ENCODE measurements at regions not wholly inside any gene's neighbourhood (a gene's known extent, or its start where the extent isn't known, plus 50 kb on each side); places are given as distances from the start of the nearest gene placed in this dataset.
A peak's percentile ranks its signal among the peaks of the same experiment; 100 is the strongest.

- DNase-seq (ENCODE audit: low read depth in 1 of 2, low spot score in 2 of 2) (peak; percentile 38 to 99), FAIRE-seq (no peak)
- Histone ChIP-seq H3K27me3 (replicated peaks in 1 of 4; ENCODE audit: control insufficient read depth in 3 of 4, extremely low read depth in 1 of 4, insufficient read depth in 3 of 4, low read length in 3 of 4) (peaks cover 1 to 19% (median 10%) of the 10 kb centered on the region in 4 experiments; a peak in 6 of 7 replicates), H3K9me3 (ENCODE audit: insufficient read depth in 2 of 2, low read depth in 1 of 2, low read length in 1 of 2) (no peaks in the 10 kb centered on the region), H3K18ac (ENCODE audit: extremely low read depth, low read length) (no peak overlapping the region), H4K8ac (ENCODE audit: extremely low read depth, insufficient read depth, low read length) (peak overlapping the region; percentile 41; the same call in 1 of the 2 replicates), H3K14ac (ENCODE audit: insufficient read length) (no peak overlapping the region), H2AFZ (ENCODE audit: low read length) (no peak overlapping the region), H3K4ac (replicated peaks; ENCODE audit: insufficient read length, low read depth, low read length) (no peak overlapping the region), H2BK120ac (replicated peaks; ENCODE audit: low read depth, low read length) (no peak overlapping the region), H3K4me2 (ENCODE audit: insufficient read depth in 1 of 2, low read depth in 2 of 2, low read length in 2 of 2) (peak overlapping the region in 1 of 2 experiments; percentile 52; a peak in 2 of 4 replicates), H3K9ac (replicated peaks in 1 of 4; ENCODE audit: extremely low read depth in 1 of 4, low read depth in 3 of 4, low read length in 3 of 4) (no peak overlapping the region), H2BK20ac (ENCODE audit: low read length) (0 out of 2 replicates have a peak overlapping the region, but pooled peaks have one; percentile 75), H4K20me1 (replicated peaks in 1 of 2; ENCODE audit: control insufficient read depth in 1 of 2, insufficient read depth in 2 of 2, low read length in 2 of 2) (peaks cover 0 to 3% of the 10 kb centered on the region in 2 experiments), H3K79me2 (ENCODE audit: control insufficient read depth in 1 of 2, insufficient read depth in 2 of 2, low read length in 2 of 2) (no peaks in the 10 kb centered on the region), H3K23me2 (ENCODE audit: low read depth, low read length) (no peaks in the 10 kb centered on the region), H3K36me3 (ENCODE audit: control insufficient read depth in 2 of 4, insufficient read depth in 4 of 4, low read length in 3 of 4) (no peaks in the 10 kb centered on the region), H3K27ac (ENCODE audit: low read depth, low read length) (no peak overlapping the region), H2BK15ac (ENCODE audit: low read length) (peak overlapping the region; percentile 93; the same call in 1 of the 2 replicates), H3K79me1 (ENCODE audit: low read depth, low read length) (no peaks in the 10 kb centered on the region), H4K5ac (ENCODE audit: insufficient read length, low read depth, low read length) (peak overlapping the region; percentile 2), H2AK5ac (ENCODE audit: low read depth, low read length) (0 out of 2 replicates have a peak overlapping the region, but pooled peaks have one; percentile 25), H3K56ac (replicated peaks; ENCODE audit: insufficient read length, low read depth, low read length) (no peak overlapping the region), H3K4me3 (ENCODE audit: extremely low read depth in 1 of 4, insufficient read depth in 2 of 4, low read depth in 3 of 4, low read length in 4 of 4) (no peak overlapping the region), H3K4me1 (replicated peaks in 1 of 4; ENCODE audit: control insufficient read depth in 3 of 4, insufficient read depth in 4 of 4, low read length in 3 of 4) (peaks cover 0 to 3% (median 1%) of the 10 kb centered on the region in 4 experiments; a peak in 5 of 7 replicates), H2BK5ac (ENCODE audit: low read depth, low read length) (no peak overlapping the region), H3K23ac (ENCODE audit: insufficient read length) (no peak overlapping the region), H4K91ac (replicated peaks; ENCODE audit: insufficient read length, low read length) (peak overlapping the region; percentile 53), H2BK12ac (ENCODE audit: low read depth, low read length) (no peak overlapping the region; the same call in 1 of the 2 replicates)
- TF ChIP-seq CEBPB (IDR thresholded peaks at IDR 0.05; ENCODE audit: low read depth, low read length) (peak; percentile 100), RAD21 (IDR thresholded peaks at IDR 0.05 in 1 of 2, conservative IDR thresholded peaks at IDR 0.05 in 1 of 2; ENCODE audit: low read depth in 2 of 2, low read length in 2 of 2) (peak; percentile 83 to 89), ASH2L (IDR thresholded peaks at IDR 0.05; ENCODE audit: low read length) (no peak), CTCF (IDR thresholded peaks at IDR 0.05; ENCODE audit: control extremely low read depth in 1 of 3, insufficient read depth in 1 of 3, low read depth in 1 of 3, low read length in 3 of 3) (peak; percentile 89 to 94 (median 93)), SIRT6 (IDR thresholded peaks at IDR 0.05; ENCODE audit: low read length) (no peak), E2F6 (IDR thresholded peaks at IDR 0.05) (no peak), SP4 (IDR thresholded peaks at IDR 0.05; ENCODE audit: low read length) (0 out of 2 replicates have a peak, but pooled peaks have one; percentile 28), GABPA (IDR thresholded peaks at IDR 0.05; ENCODE audit: borderline replicate concordance, insufficient read depth, low read length) (peak; percentile 67), POLR2A (IDR thresholded peaks at IDR 0.05; ENCODE audit: control extremely low read depth in 1 of 2, low read depth in 2 of 2, low read length in 2 of 2) (no peak)
- POLR2A ChIA-PET (ENCODE audit: partially characterized antibody), result interaction anchor here (0.7 kb wide), 1 partner anchor 265 kb away, joined by 3 read pairs; no protein-coding TSS in a partner anchor
- CTCF ChIA-PET (ENCODE audit: partially characterized antibody), result interaction anchor here (0.5 to 3.1 kb wide), 50 partner anchors 10 to 288 kb away, joined by 3 to 31 read pairs (median 5); no protein-coding TSS in a partner anchor
- 52% methylated on average over 30 of the region's 32 CpGs; no CpG with 5 or more reads in 1 of the 2 experiments for WGBS, 2 experiments (ENCODE audit: extremely low coverage in 1 of 2, insufficient coverage in 1 of 2, insufficient read length in 1 of 2, insufficient replicate concordance in 2 of 2, low coverage in 1 of 2, low lambda C conversion rate in 2 of 2, missing lambda C conversion rate in 1 of 2)
Observed at GRCh38 chr11:69918938-69919650, 99.9 kb upstream of the FGF3 start.
